Kidney (tissue), 13 donors: ENCODE measurements at regions not wholly inside any gene's neighbourhood (a gene's known extent, or its start where the extent isn't known, plus 50 kb on each side); places are given as distances from the start of the nearest gene placed in this dataset.
A peak's percentile ranks its signal among the peaks of the same experiment; 100 is the strongest.
"Not testable (repeated sequence)": the region's sequence is repeated elsewhere in the genome, so short reads cannot be mapped to it uniquely, and the experiment has no call there.

ENCODE experiments used
- DNase-seq, 5 donors: peaks; one replicate each; pipeline ENCODE4 v3.0.0-alpha.2; 2013 to 2020
- FAIRE-seq: peaks from 2 replicates; lab custom pipeline; 2012; peaks lifted over from hg19 to GRCh38; lab: Jason Lieb, UNC
- H3K27ac ChIP-seq, 2 donors: one replicate each; pipeline ENCODE4 v1.7.0; 2013; ENCODE audit warnings: low read depth in 2 of 2, low read length in 2 of 2, inconsistent platforms in 1 of 2
- H3K27me3 ChIP-seq: one replicate; pipeline ENCODE4 v1.7.1; 2013; ENCODE audit warnings: low read length, inconsistent platforms; ENCODE audit not compliant: control insufficient read depth, insufficient read depth
- H3K36me3 ChIP-seq, 3 donors: one replicate each; pipeline versions ENCODE4 v1.7.0 to v1.7.1; 2013; ENCODE audit warnings: low read length in 3 of 3, control low read depth in 1 of 3, inconsistent platforms in 1 of 3; ENCODE audit not compliant: insufficient read depth in 3 of 3, control insufficient read depth in 2 of 3
- H3K4me1 ChIP-seq, 3 donors: one replicate each; pipeline versions ENCODE4 v1.7.0 to v1.7.1; 2013; ENCODE audit warnings: low read length in 3 of 3, inconsistent platforms in 1 of 3, low read depth in 1 of 3; ENCODE audit not compliant: control insufficient read depth in 2 of 3, insufficient read depth in 2 of 3
- H3K4me3 ChIP-seq, 3 donors: one replicate each; pipeline versions ENCODE4 v1.7.0 to v1.8.1; 2013; ENCODE audit warnings: low read length in 3 of 3, control low read depth in 1 of 3, inconsistent platforms in 1 of 3
- H3K9ac ChIP-seq, 3 donors: one replicate each; pipeline versions ENCODE4 v1.7.0 to v1.7.1; 2013; ENCODE audit warnings: low read length in 3 of 3, control low read depth in 1 of 3, inconsistent platforms in 1 of 3
- H3K9me3 ChIP-seq, 3 donors: one replicate each; pipeline versions ENCODE4 v1.7.0 to v1.7.1; 2013; ENCODE audit warnings: low read length in 3 of 3, control low read depth in 1 of 3, inconsistent platforms in 1 of 3; ENCODE audit not compliant: control insufficient read depth in 2 of 3, insufficient read depth in 1 of 3
- intact Hi-C: fragments of 100-400 bp; cut with DNase I; formaldehyde crosslinking; loops from one replicate; pipeline ENCODE4 v1.11.1; 2022
- TF ChIP-seq, protein P1 (sequence below): IDR thresholded peaks from 3 replicates; pipeline ENCODE4 v1.5.1; 2012; ENCODE audit warnings: mild to moderate bottlenecking, moderate library complexity, borderline replicate concordance; ENCODE audit not compliant: insufficient read depth; ENCODE audit errors: extremely low read depth
- donor health status: control.
- donor health status: control.
- donor health status: control.
- donor health status: control.
- donor health status: control.
- donor health status: DM: yes; HTN: yes; CAD: no.
- donor health status: Normal renal cell carcinoma (clear cell type).

DNA sequence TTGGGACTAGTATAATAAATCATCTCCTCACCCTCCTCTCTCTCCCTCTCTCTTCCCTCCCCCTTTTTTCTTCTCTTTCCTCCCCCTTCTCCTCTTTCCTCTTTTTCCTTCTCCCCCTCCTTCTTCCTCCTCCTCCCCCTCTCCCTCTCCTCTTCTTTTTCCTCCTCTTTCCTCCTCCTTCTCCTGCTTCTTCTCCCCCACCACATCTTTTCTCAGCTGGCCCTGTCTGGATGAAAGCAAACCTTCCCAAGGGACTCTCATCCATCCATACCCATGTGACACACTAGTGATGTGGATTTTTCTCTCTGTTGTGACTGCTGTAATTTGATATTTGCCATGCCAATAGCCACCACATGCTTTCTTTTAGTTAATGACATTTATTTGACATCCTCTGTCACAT lies 127.2 kb downstream of the EBLN2 start:
- no peak for FAIRE-seq
- intact Hi-C loops, result no loop called here
- H3K27ac ChIP-seq, result no peak overlapping the region
- TF ChIP-seq, protein P1, sequence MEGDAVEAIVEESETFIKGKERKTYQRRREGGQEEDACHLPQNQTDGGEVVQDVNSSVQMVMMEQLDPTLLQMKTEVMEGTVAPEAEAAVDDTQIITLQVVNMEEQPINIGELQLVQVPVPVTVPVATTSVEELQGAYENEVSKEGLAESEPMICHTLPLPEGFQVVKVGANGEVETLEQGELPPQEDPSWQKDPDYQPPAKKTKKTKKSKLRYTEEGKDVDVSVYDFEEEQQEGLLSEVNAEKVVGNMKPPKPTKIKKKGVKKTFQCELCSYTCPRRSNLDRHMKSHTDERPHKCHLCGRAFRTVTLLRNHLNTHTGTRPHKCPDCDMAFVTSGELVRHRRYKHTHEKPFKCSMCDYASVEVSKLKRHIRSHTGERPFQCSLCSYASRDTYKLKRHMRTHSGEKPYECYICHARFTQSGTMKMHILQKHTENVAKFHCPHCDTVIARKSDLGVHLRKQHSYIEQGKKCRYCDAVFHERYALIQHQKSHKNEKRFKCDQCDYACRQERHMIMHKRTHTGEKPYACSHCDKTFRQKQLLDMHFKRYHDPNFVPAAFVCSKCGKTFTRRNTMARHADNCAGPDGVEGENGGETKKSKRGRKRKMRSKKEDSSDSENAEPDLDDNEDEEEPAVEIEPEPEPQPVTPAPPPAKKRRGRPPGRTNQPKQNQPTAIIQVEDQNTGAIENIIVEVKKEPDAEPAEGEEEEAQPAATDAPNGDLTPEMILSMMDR, result no peak
- H3K27me3 ChIP-seq, result no peaks in the 10 kb centered on the region
- no peaks in the 10 kb centered on the region for H3K36me3 ChIP-seq
- H3K4me3 ChIP-seq, result no peak overlapping the region
- H3K9me3 ChIP-seq, result no peaks in the 10 kb centered on the region
- no peak overlapping the region for H3K9ac ChIP-seq
- H3K4me1 ChIP-seq, result no peaks in the 10 kb centered on the region
- peak in 3 of 5 donors; percentile 12 to 61 (median 48) for DNase-seq

DNA sequence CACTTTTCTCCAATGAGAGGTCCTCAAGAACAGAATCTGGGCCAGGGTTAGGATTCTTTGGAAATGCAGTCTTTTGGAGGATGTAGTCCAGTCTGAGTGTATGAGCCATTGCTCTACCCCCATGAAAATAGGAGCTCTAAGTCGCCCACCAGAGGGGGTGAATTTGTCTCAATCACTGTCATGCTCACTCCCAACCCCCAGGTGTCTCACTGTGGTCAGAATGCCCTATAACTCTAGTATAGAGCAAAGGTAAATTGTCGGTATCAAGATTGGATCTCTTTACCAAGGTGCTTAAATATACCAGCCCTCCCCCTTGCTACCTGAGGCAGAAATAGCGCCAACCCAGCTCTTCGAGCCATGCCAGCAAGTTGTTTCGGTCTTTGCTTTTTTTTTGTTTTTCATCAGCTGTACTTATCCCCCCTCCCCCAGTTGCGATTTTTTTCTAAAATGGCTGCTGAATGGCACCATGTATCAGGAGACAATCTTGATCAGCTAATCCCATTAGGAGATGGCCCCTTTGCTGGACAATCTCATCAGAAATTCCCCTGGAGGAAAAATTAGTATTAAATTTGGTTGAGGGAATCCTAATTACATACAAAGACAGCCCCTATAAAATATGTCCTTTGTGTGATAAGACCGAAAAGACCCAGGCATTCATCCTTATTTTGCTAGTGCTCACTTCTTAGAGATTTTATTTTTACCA lies 130.7 kb downstream of the EBLN2 start:
- no peak for FAIRE-seq
- no peaks in the 10 kb centered on the region for H3K4me1 ChIP-seq
- no peak overlapping the region for H3K27ac ChIP-seq
- no peaks in the 10 kb centered on the region for H3K9me3 ChIP-seq
- no peak overlapping the region for H3K4me3 ChIP-seq
- H3K9ac ChIP-seq, result no peak overlapping the region
- TF ChIP-seq, protein P1, result no peak
- H3K27me3 ChIP-seq, result no peaks in the 10 kb centered on the region
- intact Hi-C loops, result no loop called here
- DNase-seq, result peak in 1 of 5 donors; percentile 36
- H3K36me3 ChIP-seq, result no peaks in the 10 kb centered on the region

DNA sequence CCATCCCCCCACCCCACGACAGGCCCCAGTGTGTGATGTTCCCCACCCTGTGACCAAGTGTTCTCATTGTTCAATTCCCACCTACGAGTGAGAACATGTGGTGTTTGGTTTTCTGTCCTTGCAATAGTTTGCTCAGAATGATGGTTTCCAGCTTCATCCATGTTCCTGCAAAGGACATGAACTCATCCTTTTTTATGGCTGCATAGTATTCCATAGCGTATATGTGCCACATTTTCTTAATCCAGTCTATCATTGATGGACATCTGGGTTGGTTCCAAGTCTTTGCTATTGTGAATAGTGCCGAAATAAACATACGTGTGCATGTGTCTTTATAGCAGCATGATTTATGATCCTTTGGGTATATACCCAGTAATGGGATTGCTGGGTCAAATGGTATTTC lies 132.5 kb downstream of the EBLN2 start:
- H3K27ac ChIP-seq, H3K4me3 ChIP-seq, H3K4me1 ChIP-seq, DNase-seq, H3K9ac ChIP-seq, H3K36me3 ChIP-seq, FAIRE-seq, H3K27me3 ChIP-seq, H3K9me3 ChIP-seq, intact Hi-C loops: not testable (repeated sequence)

DNA sequence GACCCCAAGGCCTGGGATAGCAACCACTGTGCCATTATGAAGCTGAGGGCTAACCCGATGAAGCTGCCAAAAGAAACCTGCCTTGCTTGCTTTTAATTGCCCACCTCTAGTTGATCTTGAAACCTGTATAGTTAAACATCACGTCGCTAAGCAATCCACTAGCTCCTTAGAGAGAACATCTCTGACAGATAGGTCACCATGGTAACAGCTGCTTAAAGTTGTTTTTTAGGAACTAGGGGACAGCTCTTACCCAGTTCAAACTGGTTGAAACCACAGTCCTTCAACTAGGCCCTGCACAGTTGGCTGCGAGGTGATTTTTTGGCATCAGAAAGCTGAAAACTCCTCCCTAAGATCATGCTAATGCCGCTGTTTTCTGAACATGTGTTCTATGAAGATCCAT lies 135.7 kb downstream of the EBLN2 start:
- no peaks in the 10 kb centered on the region for H3K27me3 ChIP-seq
- no peak overlapping the region for H3K9ac ChIP-seq
- no peak for DNase-seq
- no peaks in the 10 kb centered on the region for H3K36me3 ChIP-seq
- TF ChIP-seq, protein P1, result no peak
- no peak overlapping the region for H3K4me3 ChIP-seq
- H3K27ac ChIP-seq, result no peak overlapping the region
- no peaks in the 10 kb centered on the region for H3K9me3 ChIP-seq
- intact Hi-C loops, result no loop called here
- no peaks in the 10 kb centered on the region for H3K4me1 ChIP-seq
- no peak for FAIRE-seq
